ENCODE measurements at regions not wholly inside any gene's neighbourhood (a gene's known extent, or its start where the extent isn't known, plus 50 kb on each side); places are given as distances from the start of the nearest gene placed in this dataset.
"Not testable (repeated sequence)": the region's sequence is repeated elsewhere in the genome, so short reads cannot be mapped to it uniquely, and the experiment has no call there.

GRCh38 chr4:160399826-160400225 is 1296.9 kb downstream of the RAPGEF2 start:
- H3K9ac ChIP-seq (ENCODE audit: low read length in 2 of 2), result no peak overlapping the region
- H3K36me3 ChIP-seq (ENCODE audit: control insufficient read depth in 2 of 2, insufficient read depth in 2 of 2, low read length in 2 of 2), result no peaks in the 10 kb centered on the region
- H3K9me3 ChIP-seq (ENCODE audit: control insufficient read depth in 2 of 2, low read length in 2 of 2), result no peaks in the 10 kb centered on the region
- H3K4me1 ChIP-seq (ENCODE audit: control insufficient read depth, insufficient read depth, low read length), result no peaks in the 10 kb centered on the region
- H3K27ac ChIP-seq (ENCODE audit: low read length), result no peak overlapping the region
- H3K27me3 ChIP-seq (ENCODE audit: control insufficient read depth in 1 of 2, insufficient read depth in 2 of 2, low read length in 2 of 2), result no peaks in the 10 kb centered on the region
- no peak overlapping the region for H3K4me3 ChIP-seq (ENCODE audit: low read length in 2 of 2)

- Histone ChIP-seq H3K4me1 (ENCODE audit: control insufficient read depth, insufficient read depth, low read length) (no peaks in the 10 kb centered on the region), H3K4me3 (ENCODE audit: low read length in 2 of 2) (no peak overlapping the region), H3K9me3 (ENCODE audit: control insufficient read depth in 2 of 2, low read length in 2 of 2) (no peaks in the 10 kb centered on the region), H3K9ac (ENCODE audit: low read length in 2 of 2) (no peak overlapping the region), H3K27ac (ENCODE audit: low read length) (no peak overlapping the region), H3K27me3 (ENCODE audit: control insufficient read depth in 1 of 2, insufficient read depth in 2 of 2, low read length in 2 of 2) (no peaks in the 10 kb centered on the region), H3K36me3 (ENCODE audit: control insufficient read depth in 2 of 2, insufficient read depth in 2 of 2, low read length in 2 of 2) (no peaks in the 10 kb centered on the region)
Measured at GRCh38 chr4:160403081-160403480, 1300.2 kb downstream of the RAPGEF2 start.

DNA sequence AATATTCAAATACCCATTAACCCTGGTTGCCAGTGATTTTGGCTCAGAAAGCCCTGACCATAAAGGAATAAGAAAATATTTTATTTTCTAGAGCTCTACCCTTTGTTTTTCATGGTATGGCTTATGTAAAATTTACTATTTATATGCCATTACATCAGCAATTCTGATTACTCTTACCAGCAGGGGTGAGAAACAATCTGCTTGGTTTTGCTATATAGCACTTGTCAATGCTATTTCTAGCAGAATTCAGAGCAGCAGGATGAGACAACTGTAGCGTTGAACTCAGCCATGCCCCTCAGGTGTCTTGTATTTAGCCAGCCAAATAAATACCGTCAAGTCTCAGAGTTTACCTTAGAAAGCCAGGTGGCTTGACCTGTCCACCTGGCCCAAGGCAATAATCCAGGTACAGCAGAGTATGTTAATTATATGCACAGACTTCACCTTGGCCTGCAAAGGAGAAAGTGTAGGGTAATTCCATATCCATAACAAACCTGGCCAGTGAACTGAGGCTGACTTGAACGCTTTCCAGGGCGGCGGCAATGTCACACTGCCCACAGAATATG is 1303.5 kb downstream of the RAPGEF2 start:
- Histone ChIP-seq H3K4me3 (ENCODE audit: low read length in 2 of 2) (no peak overlapping the region), H3K36me3 (ENCODE audit: control insufficient read depth in 2 of 2, insufficient read depth in 2 of 2, low read length in 2 of 2) (no peaks in the 10 kb centered on the region), H3K27ac (ENCODE audit: low read length) (no peak overlapping the region), H3K9me3 (ENCODE audit: control insufficient read depth in 2 of 2, low read length in 2 of 2) (no peaks in the 10 kb centered on the region), H3K4me1 (ENCODE audit: control insufficient read depth, insufficient read depth, low read length) (no peaks in the 10 kb centered on the region), H3K9ac (ENCODE audit: low read length in 2 of 2) (no peak overlapping the region), H3K27me3 (ENCODE audit: control insufficient read depth in 1 of 2, insufficient read depth in 2 of 2, low read length in 2 of 2) (no peaks in the 10 kb centered on the region)

DNA sequence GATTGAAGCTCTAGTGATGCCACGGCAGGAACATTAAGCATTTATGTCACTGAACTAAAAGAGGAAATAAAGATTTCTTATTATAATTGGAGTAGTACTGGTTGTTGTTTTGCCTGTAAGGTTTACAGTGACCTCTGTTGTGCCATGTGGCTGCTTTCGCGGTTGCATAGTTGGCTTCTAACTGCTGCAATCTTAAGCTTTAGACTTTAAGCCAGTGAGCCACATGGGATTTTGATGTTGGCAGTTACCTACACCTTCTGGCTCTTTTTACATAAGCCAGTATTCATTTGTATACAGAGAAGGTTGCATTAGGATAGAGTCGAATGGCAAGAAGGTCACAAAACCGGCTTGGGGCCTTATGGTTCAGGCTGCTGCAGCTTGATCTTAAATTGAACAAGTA is 1311.6 kb downstream of the RAPGEF2 start:
- Histone ChIP-seq H3K4me3 (ENCODE audit: low read length in 2 of 2) (no peak overlapping the region), H3K27me3 (ENCODE audit: control insufficient read depth in 1 of 2, insufficient read depth in 2 of 2, low read length in 2 of 2) (no peaks in the 10 kb centered on the region), H3K27ac (ENCODE audit: low read length) (no peak overlapping the region), H3K36me3 (ENCODE audit: control insufficient read depth in 2 of 2, insufficient read depth in 2 of 2, low read length in 2 of 2) (no peaks in the 10 kb centered on the region), H3K9me3 (ENCODE audit: control insufficient read depth in 2 of 2, low read length in 2 of 2) (no peaks in the 10 kb centered on the region), H3K9ac (ENCODE audit: low read length in 2 of 2) (no peak overlapping the region), H3K4me1 (ENCODE audit: control insufficient read depth, insufficient read depth, low read length) (no peaks in the 10 kb centered on the region)

DNA sequence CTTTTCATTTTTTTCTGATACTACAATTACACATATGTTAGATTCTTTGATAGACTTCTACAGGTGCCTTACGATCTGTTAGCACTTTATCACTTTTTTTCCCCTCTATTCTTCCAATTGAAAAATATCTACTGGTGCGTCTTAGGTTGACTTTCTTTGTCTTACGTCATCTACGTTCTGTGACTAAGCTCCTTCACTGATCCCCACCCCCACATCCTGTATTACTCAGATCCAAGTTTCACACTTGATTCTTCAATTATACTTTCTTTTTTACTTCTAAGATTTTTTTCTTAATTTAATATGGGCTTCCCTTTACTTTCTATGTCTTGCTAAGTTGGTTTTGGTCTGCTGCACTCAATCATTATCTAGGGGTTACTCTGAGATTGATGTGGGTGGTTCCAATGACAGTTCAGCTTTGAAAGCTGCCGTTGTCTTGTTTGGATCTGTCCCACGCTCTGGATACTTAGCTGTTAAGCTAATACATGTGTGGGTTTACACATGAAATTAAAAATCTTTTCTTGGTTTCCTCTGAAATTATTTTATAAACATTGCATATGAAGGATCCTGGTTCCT is 1321.1 kb downstream of the RAPGEF2 start:
- Histone ChIP-seq H3K27me3 (ENCODE audit: control insufficient read depth in 1 of 2, insufficient read depth in 2 of 2, low read length in 2 of 2) (no peaks in the 10 kb centered on the region), H3K9ac (ENCODE audit: low read length in 2 of 2) (no peak overlapping the region), H3K27ac (ENCODE audit: low read length) (no peak overlapping the region), H3K4me1 (ENCODE audit: control insufficient read depth, insufficient read depth, low read length) (no peaks in the 10 kb centered on the region), H3K4me3 (ENCODE audit: low read length in 2 of 2) (no peak overlapping the region), H3K9me3 (ENCODE audit: control insufficient read depth in 2 of 2, low read length in 2 of 2) (no peaks in the 10 kb centered on the region), H3K36me3 (ENCODE audit: control insufficient read depth in 2 of 2, insufficient read depth in 2 of 2, low read length in 2 of 2) (no peaks in the 10 kb centered on the region)

DNA sequence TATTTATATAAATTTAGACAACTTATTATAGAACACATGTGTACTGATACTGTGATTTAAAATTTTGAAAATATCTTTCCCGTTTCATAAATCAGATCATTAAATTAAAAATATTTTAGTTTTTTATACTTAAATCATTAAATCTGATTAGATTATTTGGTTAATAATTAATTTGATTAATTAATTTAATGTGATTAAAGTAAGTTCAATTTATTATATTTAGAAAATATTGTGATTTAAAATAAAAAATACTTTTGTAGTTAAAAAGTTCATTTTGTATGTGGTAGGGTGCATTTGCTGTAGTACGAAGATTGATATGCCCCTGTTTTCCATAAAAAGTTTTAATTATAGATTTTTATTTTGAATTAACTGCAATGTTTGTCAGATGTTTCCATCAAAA is 1323.4 kb downstream of the RAPGEF2 start:
- Histone ChIP-seq H3K27me3 (ENCODE audit: control insufficient read depth in 1 of 2, insufficient read depth in 2 of 2, low read length in 2 of 2) (no peaks in the 10 kb centered on the region), H3K27ac (ENCODE audit: low read length) (no peak overlapping the region), H3K4me1 (ENCODE audit: control insufficient read depth, insufficient read depth, low read length) (no peaks in the 10 kb centered on the region), H3K9me3 (ENCODE audit: control insufficient read depth in 2 of 2, low read length in 2 of 2) (no peaks in the 10 kb centered on the region), H3K4me3 (ENCODE audit: low read length in 2 of 2) (no peak overlapping the region), H3K36me3 (ENCODE audit: control insufficient read depth in 2 of 2, insufficient read depth in 2 of 2, low read length in 2 of 2) (no peaks in the 10 kb centered on the region), H3K9ac (ENCODE audit: low read length in 2 of 2) (no peak overlapping the region)

GRCh38 chr4:160450876-160451275 is 1348.0 kb downstream of the RAPGEF2 start:
- Histone ChIP-seq H3K36me3 (ENCODE audit: control insufficient read depth in 2 of 2, insufficient read depth in 2 of 2, low read length in 2 of 2) (no peaks in the 10 kb centered on the region), H3K27ac (ENCODE audit: low read length) (no peak overlapping the region), H3K4me1 (ENCODE audit: control insufficient read depth, insufficient read depth, low read length) (no peaks in the 10 kb centered on the region), H3K27me3 (ENCODE audit: control insufficient read depth in 1 of 2, insufficient read depth in 2 of 2, low read length in 2 of 2) (no peaks in the 10 kb centered on the region), H3K9ac (ENCODE audit: low read length in 2 of 2) (no peak overlapping the region), H3K4me3 (ENCODE audit: low read length in 2 of 2) (no peak overlapping the region), H3K9me3 (ENCODE audit: control insufficient read depth in 2 of 2, low read length in 2 of 2) (no peaks in the 10 kb centered on the region)

- not testable (repeated sequence) for H3K9ac ChIP-seq (ENCODE audit: low read length in 2 of 2); H3K9me3 ChIP-seq (ENCODE audit: control insufficient read depth in 2 of 2, low read length in 2 of 2); H3K27ac ChIP-seq (ENCODE audit: low read length); H3K27me3 ChIP-seq (ENCODE audit: control insufficient read depth in 1 of 2, insufficient read depth in 2 of 2, low read length in 2 of 2); H3K4me3 ChIP-seq (ENCODE audit: low read length in 2 of 2); H3K36me3 ChIP-seq (ENCODE audit: control insufficient read depth in 2 of 2, insufficient read depth in 2 of 2, low read length in 2 of 2); H3K4me1 ChIP-seq (ENCODE audit: control insufficient read depth, insufficient read depth, low read length)
Measured at GRCh38 chr4:160481696-160482690, 1379.1 kb downstream of the RAPGEF2 start.

- no peaks in the 10 kb centered on the region for H3K9me3 ChIP-seq (ENCODE audit: control insufficient read depth in 2 of 2, low read length in 2 of 2)
- H3K27me3 ChIP-seq (ENCODE audit: control insufficient read depth in 1 of 2, insufficient read depth in 2 of 2, low read length in 2 of 2), result no peaks in the 10 kb centered on the region
- no peaks in the 10 kb centered on the region for H3K36me3 ChIP-seq (ENCODE audit: control insufficient read depth in 2 of 2, insufficient read depth in 2 of 2, low read length in 2 of 2)
- H3K9ac ChIP-seq (ENCODE audit: low read length in 2 of 2), result no peak overlapping the region
- H3K4me3 ChIP-seq (ENCODE audit: low read length in 2 of 2), result no peak overlapping the region
- H3K4me1 ChIP-seq (ENCODE audit: control insufficient read depth, insufficient read depth, low read length), result no peaks in the 10 kb centered on the region
- no peak overlapping the region for H3K27ac ChIP-seq (ENCODE audit: low read length)
Measured at GRCh38 chr4:160485071-160485687, 1382.3 kb downstream of the RAPGEF2 start.

- Histone ChIP-seq H3K36me3 (ENCODE audit: control insufficient read depth in 2 of 2, insufficient read depth in 2 of 2, low read length in 2 of 2) (no peaks in the 10 kb centered on the region), H3K27ac (ENCODE audit: low read length) (no peak overlapping the region), H3K4me3 (ENCODE audit: low read length in 2 of 2) (no peak overlapping the region), H3K4me1 (ENCODE audit: control insufficient read depth, insufficient read depth, low read length) (no peaks in the 10 kb centered on the region), H3K9ac (ENCODE audit: low read length in 2 of 2) (no peak overlapping the region), H3K9me3 (ENCODE audit: control insufficient read depth in 2 of 2, low read length in 2 of 2) (no peaks in the 10 kb centered on the region), H3K27me3 (ENCODE audit: control insufficient read depth in 1 of 2, insufficient read depth in 2 of 2, low read length in 2 of 2) (no peaks in the 10 kb centered on the region)
Measured at GRCh38 chr4:160492181-160492580, 1389.3 kb downstream of the RAPGEF2 start.
